GM21723 (cell line): ENCODE measurements at regions not wholly inside any gene's neighbourhood (a gene's known extent, or its start where the extent isn't known, plus 50 kb on each side); places are given as distances from the start of the nearest gene placed in this dataset.
"Not testable (repeated sequence)": the region's sequence is repeated elsewhere in the genome, so short reads cannot be mapped to it uniquely, and the experiment has no call there.

ENCODE experiments used
- ATAC-seq: cut with Tn5 transposase; IDR thresholded peaks from one replicate; pipeline ENCODE4 v1.9.1; 2021; ENCODE audit warnings: mild to moderate bottlenecking, moderate library complexity; ENCODE audit not compliant: unreplicated experiment

DNA sequence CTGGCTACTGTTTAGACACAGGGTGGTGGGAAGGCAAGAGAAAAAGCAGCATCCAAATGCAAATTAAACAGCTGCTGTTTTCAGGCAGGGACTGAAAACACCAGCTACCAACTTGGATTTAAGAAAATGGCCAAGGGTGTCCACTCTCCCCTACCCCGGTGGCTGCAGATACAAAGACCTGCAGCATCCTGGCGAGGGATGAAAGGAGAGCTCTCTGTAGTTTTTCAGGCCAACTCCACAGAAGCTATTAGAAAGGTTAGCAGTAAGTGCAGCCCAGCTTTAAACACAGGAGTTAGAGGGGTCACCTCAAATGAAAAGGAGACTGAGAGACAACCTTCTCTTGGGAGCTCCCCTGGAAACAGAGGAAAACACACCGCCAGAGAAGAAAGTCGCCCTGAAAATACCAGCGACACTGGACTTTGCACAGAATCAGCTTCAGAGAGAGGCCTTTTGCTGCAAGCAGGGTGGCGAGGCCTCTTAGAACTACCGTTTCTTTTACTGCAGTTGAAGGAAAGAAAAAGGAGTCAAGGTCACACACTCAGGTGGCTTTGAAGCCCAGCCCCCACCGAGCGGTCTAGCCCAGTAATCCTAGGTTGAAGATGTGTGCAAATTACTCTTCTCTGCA lies 74.4 kb upstream of the TIAM1 start:
- no peak for ATAC-seq

DNA sequence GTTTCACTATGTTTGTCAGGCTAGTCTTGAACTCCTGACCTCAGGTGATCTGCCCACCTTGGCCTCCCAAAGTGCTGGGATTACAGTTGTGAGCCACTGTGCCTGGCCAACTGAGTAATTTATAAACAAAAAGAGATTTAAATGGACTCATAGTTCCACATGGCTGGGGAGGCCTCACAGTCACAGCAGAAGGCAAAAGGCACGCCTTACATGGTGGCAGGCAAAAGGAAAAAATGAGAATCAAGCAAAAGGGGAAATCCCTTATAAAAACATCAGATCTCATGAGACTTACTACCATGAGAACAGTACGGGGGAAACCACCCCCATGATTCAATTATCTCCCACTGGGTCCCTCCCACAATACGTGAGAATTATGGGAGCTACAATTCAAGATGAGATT lies 73.2 kb upstream of the TIAM1 start:
- not testable (repeated sequence) for ATAC-seq

DNA sequence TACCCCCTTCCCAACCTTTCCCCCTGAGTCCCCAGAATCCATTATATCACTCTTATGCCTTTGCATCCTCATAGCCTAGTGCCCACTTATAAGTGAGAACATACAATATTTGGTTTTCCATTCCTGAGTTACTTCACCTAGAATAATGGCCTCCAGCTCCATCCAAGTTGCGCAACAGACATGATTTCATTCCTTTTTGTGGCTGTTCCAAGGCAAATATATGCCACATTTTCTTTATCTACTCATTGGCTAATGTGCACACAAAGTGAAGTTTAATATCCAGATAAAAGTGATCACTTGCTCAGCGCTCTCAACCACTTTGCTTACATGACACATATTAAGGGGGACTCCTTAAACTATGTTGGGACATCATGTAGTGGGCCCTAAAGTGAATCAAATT lies 72.4 kb upstream of the TIAM1 start:
- no peak for ATAC-seq

DNA sequence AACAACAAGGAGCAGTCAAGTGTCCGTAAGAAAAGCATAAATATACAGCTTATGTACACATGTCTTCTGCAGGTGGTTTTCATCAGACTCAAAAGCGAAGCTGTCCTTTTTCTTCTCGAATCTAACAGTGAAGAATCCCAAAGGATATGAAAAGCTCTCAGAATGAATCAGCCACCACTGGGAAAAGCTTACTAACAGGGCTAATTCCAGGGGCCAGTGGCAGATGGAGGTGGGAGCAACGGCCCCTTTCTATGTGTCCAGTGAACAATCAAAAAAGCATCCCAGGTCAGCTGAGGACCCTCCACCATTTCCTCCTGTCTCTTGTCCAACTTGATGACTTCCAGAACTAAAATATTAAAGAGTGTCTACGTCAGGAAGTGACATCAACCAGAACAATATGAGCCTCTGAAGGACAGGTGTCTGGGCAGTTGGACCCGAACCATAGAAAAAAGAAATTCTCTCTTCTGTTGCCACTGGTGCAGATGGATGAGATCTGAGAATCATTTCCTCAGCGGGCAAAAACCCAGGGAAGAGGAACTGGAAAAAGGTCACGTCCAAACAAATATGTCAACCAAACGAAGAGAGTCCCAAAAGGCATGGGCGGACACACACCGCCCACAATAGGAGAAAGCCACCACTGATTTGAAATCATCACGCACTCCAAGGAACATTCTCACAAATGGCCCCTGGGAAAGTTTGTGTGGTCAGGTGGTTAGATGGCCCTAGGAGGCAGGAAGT lies 70.4 kb upstream of the TIAM1 start:
- no peak for ATAC-seq

DNA sequence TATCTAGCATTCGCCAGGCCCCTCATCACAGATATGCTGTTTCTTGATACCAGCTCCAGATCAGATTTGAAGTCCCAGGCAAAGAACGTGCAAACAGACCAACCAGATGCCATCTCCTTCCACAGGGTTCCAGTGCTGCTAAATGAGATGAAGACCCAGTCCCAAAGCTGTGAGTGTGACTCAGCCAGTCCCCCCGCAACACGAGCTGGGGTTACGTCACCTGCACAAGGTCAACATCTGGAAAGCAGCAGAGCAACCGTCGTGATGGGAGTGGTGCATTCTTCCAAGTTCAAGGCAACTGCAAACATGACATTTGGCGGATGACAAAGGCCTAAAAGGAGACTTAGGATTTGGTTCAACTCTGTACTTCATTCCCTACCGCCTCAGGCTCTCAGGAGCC lies 69.6 kb upstream of the TIAM1 start:
- no peak for ATAC-seq

DNA sequence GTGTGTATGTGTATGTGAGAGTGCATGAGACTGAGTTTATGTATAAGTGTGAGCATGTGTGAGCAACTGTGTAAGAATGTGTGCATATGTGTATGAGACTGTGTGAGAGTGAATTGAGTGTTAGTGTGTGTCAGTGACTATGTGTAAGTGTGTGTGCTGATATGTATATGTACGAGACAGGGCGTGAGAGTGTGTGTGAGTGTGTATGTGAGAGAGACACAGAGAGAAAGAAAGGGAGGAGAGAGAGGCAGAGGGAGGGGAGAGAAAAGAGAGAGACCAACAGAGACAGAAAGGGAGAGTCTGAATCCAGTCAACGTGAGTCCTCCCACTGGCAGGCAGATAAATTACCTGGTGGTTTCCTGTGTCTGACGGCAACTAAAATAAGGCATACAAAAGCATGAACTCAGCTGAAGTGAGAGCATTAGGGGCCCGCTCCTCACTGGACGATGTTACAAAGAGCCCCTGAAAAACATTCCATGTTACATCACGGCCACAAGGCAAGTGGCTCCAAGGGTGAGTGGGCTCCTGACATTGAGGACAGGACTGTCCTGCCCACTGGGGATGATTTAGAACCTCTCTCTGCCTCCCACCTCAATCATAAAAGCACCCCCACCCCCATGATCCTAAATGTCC lies 66.6 kb upstream of the TIAM1 start:
- no peak for ATAC-seq

DNA sequence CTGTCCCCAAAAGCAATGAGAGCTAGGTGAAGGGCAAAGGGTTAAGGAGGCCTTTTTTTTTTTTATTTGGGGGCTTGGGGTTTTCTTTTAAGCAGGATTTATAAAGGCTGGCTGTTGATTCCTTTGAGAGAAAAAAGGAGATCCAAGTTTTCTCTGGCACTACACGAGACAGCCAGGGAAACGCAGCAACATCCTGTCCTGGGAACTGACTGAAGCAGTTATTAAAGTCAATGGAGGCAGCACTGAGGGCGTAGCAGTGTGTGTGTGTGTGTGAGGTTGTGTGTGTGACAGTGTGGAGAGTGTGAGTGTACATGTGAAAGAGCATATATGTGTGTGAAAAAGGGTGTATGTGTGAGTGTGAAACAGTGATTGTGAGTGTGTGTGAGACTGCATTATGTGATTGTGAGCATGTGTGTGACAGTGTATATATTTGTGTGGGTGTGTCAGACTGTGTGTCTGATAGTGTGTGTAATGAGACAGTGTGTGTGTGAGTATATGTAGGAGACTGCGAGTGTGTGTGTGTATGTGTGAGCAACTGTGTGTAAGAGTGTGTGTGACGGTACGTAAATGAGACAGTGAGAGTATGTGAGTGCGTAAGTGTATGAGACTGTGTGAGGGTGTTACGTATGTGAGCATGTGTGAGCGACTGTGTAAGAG lies 65.9 kb upstream of the TIAM1 start:
- ATAC-seq = no peak

DNA sequence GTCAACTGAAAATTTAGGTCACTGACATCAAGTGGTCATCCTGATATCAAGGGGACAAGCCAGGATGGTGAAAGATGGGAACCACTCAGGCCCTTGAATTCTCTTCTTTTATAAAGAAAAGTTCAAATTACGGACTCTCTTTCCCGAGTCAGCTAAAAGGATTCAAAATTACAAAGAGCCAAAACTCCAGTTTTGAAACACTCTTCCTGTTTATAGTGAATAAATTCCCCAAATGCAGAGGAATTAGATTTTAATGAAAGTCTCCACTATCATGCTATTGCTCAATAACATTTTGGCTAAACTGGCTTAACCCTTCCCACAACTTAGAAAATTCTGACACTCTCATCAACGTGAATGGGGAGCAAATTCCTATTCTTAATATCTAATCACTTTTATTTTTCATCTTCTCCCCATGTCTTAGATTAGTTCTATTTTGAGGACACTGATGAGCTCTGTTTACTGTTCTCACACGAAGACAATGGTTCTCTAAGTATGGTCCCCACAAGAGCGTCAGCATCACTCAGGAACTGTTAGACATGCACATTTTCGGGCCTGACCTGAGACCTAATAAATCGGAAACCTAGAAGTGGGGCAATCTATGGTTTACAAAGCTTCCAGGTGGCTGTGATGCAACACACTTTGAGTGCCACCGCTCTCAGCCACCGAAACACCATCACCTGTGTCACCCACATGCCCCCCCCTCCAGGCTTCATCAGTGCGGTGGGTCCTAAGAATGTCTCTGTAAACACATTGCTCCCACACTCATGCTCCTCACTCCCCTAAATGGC lies 64.4 kb upstream of the TIAM1 start:
- no peak for ATAC-seq

DNA sequence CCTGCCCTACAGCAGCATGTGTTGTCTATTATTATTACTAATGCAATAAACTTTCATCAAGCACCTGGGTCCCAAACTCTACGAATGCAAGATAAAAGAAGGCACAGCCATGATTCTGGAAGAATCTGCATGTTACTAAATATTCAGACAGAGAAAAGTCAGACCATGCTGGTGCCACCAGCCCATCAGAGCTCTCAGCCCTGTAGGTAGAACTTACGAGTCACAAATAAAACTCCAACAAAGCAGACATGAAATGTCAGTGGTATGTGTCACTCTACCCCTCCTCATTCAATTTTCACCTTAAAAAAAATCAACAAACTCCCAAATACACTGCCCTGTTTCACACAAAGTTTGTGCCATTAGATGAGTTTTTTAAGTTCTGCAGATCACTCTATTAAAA lies 62.4 kb upstream of the TIAM1 start:
- no peak for ATAC-seq

DNA sequence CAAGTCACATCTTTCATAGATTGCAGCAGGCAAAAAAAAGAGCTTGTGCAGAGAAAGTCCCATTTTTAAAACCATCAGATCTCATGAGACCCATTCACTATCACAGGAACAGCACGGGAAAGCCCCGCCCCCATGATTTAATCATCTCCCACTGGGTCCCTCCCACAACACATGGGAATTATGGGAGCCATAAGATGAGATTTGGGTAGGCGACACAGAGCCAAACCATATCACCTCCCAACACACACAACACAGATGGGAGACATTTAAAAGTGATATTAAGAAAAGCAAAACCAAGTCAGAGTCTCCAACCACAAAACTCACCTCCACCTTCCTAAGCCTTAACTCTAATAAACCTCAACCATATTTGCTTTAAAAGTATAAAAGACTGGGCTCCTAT lies 61.5 kb upstream of the TIAM1 start:
- no peak for ATAC-seq

DNA sequence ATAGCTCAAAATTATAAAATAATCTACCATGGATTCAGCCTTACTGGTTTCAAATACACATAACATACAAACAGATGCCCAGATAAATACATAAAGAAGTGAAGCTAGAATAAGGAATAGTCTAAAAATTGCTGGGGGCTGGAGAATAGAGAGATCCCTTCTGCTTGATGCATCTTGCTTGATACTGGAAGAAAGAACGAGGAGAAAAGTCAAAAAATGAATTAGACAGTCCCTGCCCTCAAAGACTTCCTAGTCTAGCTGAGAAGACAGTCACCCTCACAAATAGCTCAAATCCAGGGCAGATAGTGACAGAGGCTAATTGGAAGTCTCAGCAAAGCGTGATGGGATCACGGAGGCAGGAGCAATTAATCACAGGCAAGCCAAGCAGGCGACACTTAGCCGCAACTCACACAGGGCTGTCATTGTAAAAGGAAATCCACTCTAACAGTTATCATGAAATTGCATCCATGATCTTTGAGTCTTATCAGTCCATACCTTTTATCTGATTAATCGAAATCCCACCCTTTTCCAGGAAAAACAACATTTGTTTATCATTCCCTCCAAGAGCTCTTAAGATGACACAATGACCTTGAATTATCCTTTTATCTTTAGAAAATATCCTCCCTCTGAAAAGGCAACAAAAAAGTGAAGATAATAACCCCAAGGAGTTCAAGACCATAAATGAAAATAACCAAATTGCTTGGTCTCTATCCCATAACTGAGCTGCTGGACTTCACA lies 59.7 kb upstream of the TIAM1 start:
- no peak for ATAC-seq

DNA sequence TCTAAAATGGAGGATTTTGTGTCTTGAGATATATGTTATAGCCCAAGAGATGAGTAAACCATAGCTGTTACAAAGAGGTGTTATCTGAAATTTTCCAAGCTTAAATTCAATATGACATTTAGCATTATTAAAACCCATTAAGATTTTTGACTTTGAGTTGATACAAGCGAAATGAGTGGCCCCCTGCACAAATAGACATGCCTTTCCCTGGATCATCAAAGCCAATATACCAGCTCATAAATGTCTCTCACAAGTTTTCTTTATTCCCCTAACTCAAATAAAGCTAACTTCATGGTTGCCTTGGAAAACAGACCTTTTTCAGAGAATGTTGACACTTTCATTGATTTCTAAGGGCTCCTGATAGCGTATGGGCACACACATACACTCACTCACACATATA lies 55.5 kb upstream of the TIAM1 start:
- no peak for ATAC-seq

DNA sequence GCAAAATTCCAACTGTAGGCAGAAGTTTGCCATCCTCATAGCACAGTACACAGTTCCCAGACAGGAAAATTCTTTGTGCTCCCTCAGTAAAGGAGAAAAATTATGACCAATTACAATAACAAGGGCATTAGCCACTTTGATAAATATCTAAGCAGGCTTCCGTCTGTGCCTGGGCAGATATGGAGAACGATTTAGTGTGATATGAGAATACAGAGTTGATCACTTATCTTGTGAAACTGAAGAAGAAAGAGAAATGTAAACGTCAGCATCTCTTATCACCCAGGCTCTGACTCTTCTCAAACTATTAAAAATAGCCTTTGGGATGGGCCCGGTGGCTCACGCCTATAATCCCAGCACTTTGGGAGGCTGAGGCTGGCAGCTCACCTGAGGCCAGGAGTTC lies 54.5 kb upstream of the TIAM1 start:
- no peak for ATAC-seq

DNA sequence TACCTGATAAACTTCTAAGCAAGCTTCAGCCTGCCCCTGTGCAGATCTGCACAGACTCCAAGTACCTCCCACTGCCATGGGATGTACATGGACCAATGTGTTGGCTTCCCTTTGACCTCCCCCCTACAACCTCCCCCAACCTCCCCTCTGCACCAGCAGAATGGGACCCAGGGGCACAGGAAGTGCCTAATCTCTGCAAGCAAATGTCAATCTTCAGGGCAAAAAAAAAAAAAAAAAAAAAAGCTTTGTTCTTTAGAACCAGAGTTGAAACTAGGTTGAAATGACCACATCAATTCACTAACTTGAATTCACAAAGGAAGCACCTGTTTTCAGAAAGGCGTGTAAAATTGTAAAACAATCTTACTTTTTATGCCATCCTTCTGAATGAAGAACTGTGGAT lies 53.9 kb upstream of the TIAM1 start:
- no peak for ATAC-seq

DNA sequence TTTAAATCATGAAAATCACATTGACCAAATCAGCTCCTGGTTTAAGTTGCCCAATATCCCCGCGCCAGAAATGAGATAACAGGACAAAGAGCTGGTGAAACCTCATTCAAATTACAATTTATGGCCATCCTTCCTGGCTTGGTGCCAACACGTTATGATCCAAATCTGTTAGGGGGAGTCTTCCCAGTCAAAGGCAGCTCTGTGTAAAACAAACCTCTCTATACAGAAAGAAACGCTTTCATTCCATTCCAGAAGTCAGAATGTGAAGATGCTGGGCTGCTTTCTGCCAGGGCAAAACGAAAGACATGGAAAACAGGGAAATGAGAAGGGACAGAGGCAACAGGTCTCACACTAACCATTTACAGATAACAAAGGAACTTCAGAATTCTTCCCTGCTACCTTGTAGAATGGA lies 53.5 kb upstream of the TIAM1 start:
- no peak for ATAC-seq

DNA sequence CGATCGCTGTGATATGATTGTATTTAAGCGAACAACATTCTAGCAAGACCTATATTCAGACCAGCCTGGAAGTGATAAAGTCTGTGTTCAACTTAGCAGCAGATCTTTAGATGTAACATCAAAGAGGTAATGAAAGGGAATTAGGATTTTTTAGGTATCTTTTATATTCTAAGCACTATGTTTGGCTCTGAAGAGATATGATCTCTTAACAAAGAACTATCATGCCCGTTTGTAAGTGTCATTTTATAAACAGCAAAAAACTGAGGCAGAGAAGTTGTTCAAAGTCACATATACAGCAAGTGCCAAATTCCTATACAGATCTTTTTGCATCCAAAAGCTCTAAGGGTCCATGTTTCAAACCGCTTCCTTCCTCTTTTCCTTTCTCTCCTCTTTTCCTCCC lies 53.0 kb upstream of the TIAM1 start:
- ATAC-seq = no peak

DNA sequence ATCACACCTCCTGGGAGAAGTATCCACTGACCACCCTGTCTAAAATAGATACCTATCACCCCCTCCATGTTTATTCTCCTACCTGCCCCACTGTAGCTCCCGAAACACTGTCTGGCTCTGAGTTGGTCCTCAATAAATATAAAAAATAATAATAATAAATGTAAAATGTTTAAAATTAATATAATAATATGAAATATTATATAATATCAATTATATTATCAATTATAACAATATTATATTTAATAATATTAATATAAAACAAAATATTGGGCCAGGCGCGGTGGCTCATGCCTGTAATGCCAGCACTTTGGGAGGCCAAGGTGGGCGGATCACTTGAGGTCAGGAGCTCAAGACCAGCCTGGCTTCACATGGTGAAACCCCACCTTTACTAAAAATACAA lies 52.3 kb upstream of the TIAM1 start:
- no peak for ATAC-seq

DNA sequence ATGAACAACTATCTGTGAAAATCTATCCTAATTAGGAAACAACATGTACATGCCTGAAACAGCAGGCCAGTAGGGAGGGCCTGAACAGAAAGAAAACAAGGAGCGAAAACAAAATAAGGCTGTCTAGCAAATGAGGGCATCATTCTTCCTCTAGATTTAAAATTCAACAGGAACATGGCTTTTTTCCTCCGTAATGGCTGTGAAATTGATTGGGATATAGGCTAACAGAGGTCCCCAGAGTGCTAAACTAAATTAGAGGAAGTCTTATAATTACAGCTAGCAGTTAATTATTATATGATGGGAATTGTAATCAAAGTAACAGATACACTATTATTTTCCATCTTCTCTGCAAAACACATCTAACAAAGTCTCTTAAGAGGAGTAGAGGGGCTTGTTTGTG lies 51.7 kb upstream of the TIAM1 start:
- ATAC-seq = no peak

DNA sequence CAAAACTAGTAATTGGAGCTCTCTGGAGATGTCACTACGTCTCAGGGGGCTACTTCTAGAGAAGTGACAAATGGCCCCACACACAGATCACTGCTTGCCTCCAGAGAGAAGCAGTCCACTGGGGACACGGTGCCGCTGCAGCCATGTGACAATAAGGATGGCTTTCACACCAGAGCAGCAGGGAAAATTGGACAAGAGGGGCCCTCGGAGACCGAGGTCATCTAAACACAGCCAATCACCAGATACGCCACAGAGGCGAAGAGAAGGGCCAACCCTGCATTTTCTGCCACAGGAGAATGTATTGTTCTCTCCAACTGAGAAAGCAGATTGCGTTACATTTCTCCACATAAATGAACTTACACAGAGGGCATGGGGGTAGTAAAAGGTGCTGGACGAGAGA lies 51.2 kb upstream of the TIAM1 start:
- no peak for ATAC-seq

DNA sequence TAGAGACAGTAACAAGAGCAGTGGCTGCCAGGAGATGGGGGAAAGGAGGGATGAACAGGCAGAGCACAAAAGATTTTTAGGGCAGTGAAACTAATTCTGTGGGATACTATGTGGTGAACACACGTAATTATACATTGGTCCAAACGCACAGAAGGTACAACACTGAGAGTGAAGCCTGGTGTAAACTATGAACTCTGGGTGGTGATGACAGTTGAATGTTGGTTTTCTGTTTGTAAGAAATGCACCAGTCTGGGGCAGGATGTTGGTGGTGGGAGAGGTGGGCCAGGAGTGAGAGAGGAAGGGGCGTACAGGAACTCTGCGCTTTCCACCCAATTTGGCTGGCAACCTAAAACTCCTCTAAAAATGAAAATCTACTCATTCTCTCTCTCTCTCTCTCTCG lies 50.2 kb upstream of the TIAM1 start:
- ATAC-seq = no peak
